H9 (cell line): ENCODE measurements at regions not wholly inside any gene's neighbourhood (a gene's known extent, or its start where the extent isn't known, plus 50 kb on each side); places are given as distances from the start of the nearest gene placed in this dataset.

Experiments used
- DNase-seq: peaks from one replicate; pipeline ENCODE4 v3.0.0-alpha.2; 2017
- H2AFZ ChIP-seq: one replicate; pipeline ENCODE4 v1.6.1; 2013; ENCODE audit warnings: mild to moderate bottlenecking, low read length, control low read depth, moderate library complexity
- H2AK5ac ChIP-seq: 2 replicates; pipeline ENCODE4 v1.6.1; 2013; ENCODE audit warnings: low read length, control low read depth, mixed read lengths; ENCODE audit not compliant: insufficient read length
- H2BK120ac ChIP-seq: one replicate; pipeline ENCODE4 v1.6.1; 2013; ENCODE audit warnings: low read depth, mild to moderate bottlenecking, low read length, control low read depth, inconsistent platforms; ENCODE audit not compliant: poor library complexity, severe bottlenecking
- H2BK12ac ChIP-seq: 2 replicates; pipeline ENCODE4 v1.6.1; 2013; ENCODE audit warnings: low read length, control low read depth, mixed read lengths, low read depth; ENCODE audit not compliant: insufficient read length
- H2BK15ac ChIP-seq: 2 replicates; pipeline ENCODE4 v1.6.1; 2013; ENCODE audit warnings: low read depth, low read length, control low read depth
- H2BK20ac ChIP-seq: one replicate; pipeline ENCODE4 v1.6.1; 2013; ENCODE audit warnings: low read depth, mild to moderate bottlenecking, low read length, control low read depth, inconsistent platforms; ENCODE audit not compliant: poor library complexity, severe bottlenecking
- H2BK5ac ChIP-seq: 2 replicates; pipeline ENCODE4 v1.6.1; 2013; ENCODE audit warnings: low read length, control low read depth, mixed read lengths; ENCODE audit not compliant: insufficient read length
- H3K14ac ChIP-seq: 2 replicates; pipeline ENCODE4 v1.6.1; 2013; ENCODE audit warnings: low read length, control low read depth; ENCODE audit not compliant: insufficient read depth
- H3K18ac ChIP-seq: 2 replicates; pipeline ENCODE4 v1.6.1; 2013; ENCODE audit warnings: low read depth, mild to moderate bottlenecking, mixed read lengths, low read length, control low read depth; ENCODE audit not compliant: insufficient read length
- H3K23ac ChIP-seq: 2 replicates; pipeline ENCODE4 v1.6.1; 2013; ENCODE audit warnings: low read length, control low read depth, mixed read lengths, low read depth; ENCODE audit not compliant: insufficient read length
- H3K23me2 ChIP-seq: 2 replicates; pipeline ENCODE4 v1.6.1; 2013; ENCODE audit warnings: low read depth, mild to moderate bottlenecking, mixed read lengths, low read length, control low read depth; ENCODE audit not compliant: insufficient read length, poor library complexity, severe bottlenecking
- H3K27ac ChIP-seq: 2 replicates; pipeline ENCODE4 v1.5.1; 2013; ENCODE audit warnings: low read length, control low read depth, mixed read lengths, low read depth; ENCODE audit not compliant: insufficient read length
- H3K27me3 ChIP-seq: 2 replicates; pipeline ENCODE4 v1.6.1; 2013; ENCODE audit warnings: low read length, control low read depth, inconsistent platforms; ENCODE audit not compliant: insufficient read depth
- H3K4ac ChIP-seq: 2 replicates; pipeline ENCODE4 v1.6.1; 2013; ENCODE audit warnings: low read depth, mild to moderate bottlenecking, control low read depth, inconsistent platforms, low read length, moderate library complexity
- H3K4me1 ChIP-seq: 2 replicates; pipeline ENCODE4 v1.6.1; 2013; ENCODE audit warnings: low read length, control low read depth, inconsistent platforms; ENCODE audit not compliant: insufficient read depth
- H3K4me2 ChIP-seq: 2 replicates; pipeline ENCODE4 v1.6.1; 2013; ENCODE audit warnings: low read length, control low read depth, mixed read lengths; ENCODE audit not compliant: insufficient read length, insufficient read depth
- H3K56ac ChIP-seq: 2 replicates; pipeline ENCODE4 v1.6.1; 2013; ENCODE audit warnings: low read depth, mild to moderate bottlenecking, mixed read lengths, low read length, control low read depth; ENCODE audit not compliant: insufficient read length
- H3K79me1 ChIP-seq: 2 replicates; pipeline ENCODE4 v1.6.1; 2013; ENCODE audit warnings: low read depth, mild to moderate bottlenecking, moderate library complexity, low read length, control low read depth, inconsistent platforms; ENCODE audit not compliant: insufficient read depth, poor library complexity, severe bottlenecking
- H3K79me2 ChIP-seq: 2 replicates; pipeline ENCODE4 v1.6.1; 2013; ENCODE audit warnings: low read length, control low read depth, inconsistent platforms; ENCODE audit not compliant: insufficient read depth
- H3K9ac ChIP-seq: 2 replicates; pipeline ENCODE4 v1.6.1; 2013; ENCODE audit warnings: low read length, control low read depth, mixed read lengths; ENCODE audit not compliant: insufficient read length; ENCODE audit errors: extremely low read depth
- H3K9me3 ChIP-seq: one replicate; pipeline ENCODE4 v1.6.1; 2013; ENCODE audit warnings: low read depth, low read length, inconsistent platforms; ENCODE audit not compliant: control insufficient read depth
- H3T11ph ChIP-seq: one replicate; pipeline ENCODE4 v1.6.1; 2013; ENCODE audit warnings: mild to moderate bottlenecking, low read length, control low read depth, inconsistent platforms
- H4K20me1 ChIP-seq: one replicate; pipeline ENCODE4 v1.6.1; 2013; ENCODE audit not compliant: control insufficient read depth, insufficient read length, insufficient read depth
- H4K5ac ChIP-seq: 2 replicates; pipeline ENCODE4 v1.6.1; 2013; ENCODE audit warnings: low read depth, mild to moderate bottlenecking, mixed read lengths, low read length, control low read depth; ENCODE audit not compliant: insufficient read length
- H4K8ac ChIP-seq: replicated peaks from 2 replicates; pipeline ENCODE4 v1.6.1; 2013; ENCODE audit warnings: low read length, control low read depth, mixed read lengths, low read depth; ENCODE audit not compliant: insufficient read length
- H4K91ac ChIP-seq: 2 replicates; pipeline ENCODE4 v1.6.1; 2013; ENCODE audit warnings: low read depth, mild to moderate bottlenecking, moderate library complexity, mixed read lengths, low read length, control low read depth; ENCODE audit not compliant: insufficient read length
- H3K27ac Mint-ChIP-seq, 3 experiments: 2 replicates in 2 of 3; 3 replicates in 1 of 3; pipeline ENCODE4 v1.8.0; 2020 to 2021; ENCODE audit warnings: mixed read lengths in 3 of 3, mild to moderate bottlenecking in 1 of 3, moderate library complexity in 1 of 3
- H3K27me3 Mint-ChIP-seq: 2 replicates; pipeline ENCODE4 v1.8.0; 2021; ENCODE audit warnings: low read depth, mild to moderate bottlenecking, moderate library complexity, mixed read lengths
- H3K36me3 Mint-ChIP-seq, 3 experiments: 2 replicates in 2 of 3; 3 replicates in 1 of 3; pipeline ENCODE4 v1.8.0; 2020 to 2021; ENCODE audit warnings: low read depth in 3 of 3, mixed read lengths in 3 of 3; ENCODE audit not compliant: insufficient read depth in 1 of 3
- H3K4me1 Mint-ChIP-seq, 2 experiments: 2 replicates each; pipeline ENCODE4 v1.8.0; 2020; ENCODE audit warnings: mixed read lengths in 2 of 2
- H3K4me3 Mint-ChIP-seq, 2 experiments: 2 replicates in 1 of 2; 3 replicates in 1 of 2; pipeline ENCODE4 v1.8.0; 2020 to 2021; ENCODE audit warnings: mild to moderate bottlenecking in 2 of 2, mixed read lengths in 2 of 2, moderate library complexity in 1 of 2
- H3K9me3 Mint-ChIP-seq, 2 experiments: 2 replicates in 1 of 2; 3 replicates in 1 of 2; pipeline ENCODE4 v1.8.0; 2020; ENCODE audit warnings: mild to moderate bottlenecking in 2 of 2, mixed read lengths in 2 of 2, moderate library complexity in 1 of 2
- whole genome bisulfite sequencing: extraction: QIAGEN DNeasy Blood & Tissue Kit; methylation state at CpG from one replicate; pipeline ENCODE4 v1.1.7; 2013; ENCODE audit warnings: missing lambda C conversion rate, low lambda C conversion rate, mixed read lengths; ENCODE audit not compliant: insufficient read length; ENCODE audit errors: extremely low coverage; 5-methylcytosine and 5-hydroxymethylcytosine counted together
- TF ChIP-seq, protein P1 (sequence below): fragments of 200-600 bp; sonication (generic); conservative IDR thresholded peaks from 3 replicates; pipeline ENCODE4 v1.8.0; 2021; ENCODE audit warnings: antibody characterized with exemption, mild to moderate bottlenecking

DNA sequence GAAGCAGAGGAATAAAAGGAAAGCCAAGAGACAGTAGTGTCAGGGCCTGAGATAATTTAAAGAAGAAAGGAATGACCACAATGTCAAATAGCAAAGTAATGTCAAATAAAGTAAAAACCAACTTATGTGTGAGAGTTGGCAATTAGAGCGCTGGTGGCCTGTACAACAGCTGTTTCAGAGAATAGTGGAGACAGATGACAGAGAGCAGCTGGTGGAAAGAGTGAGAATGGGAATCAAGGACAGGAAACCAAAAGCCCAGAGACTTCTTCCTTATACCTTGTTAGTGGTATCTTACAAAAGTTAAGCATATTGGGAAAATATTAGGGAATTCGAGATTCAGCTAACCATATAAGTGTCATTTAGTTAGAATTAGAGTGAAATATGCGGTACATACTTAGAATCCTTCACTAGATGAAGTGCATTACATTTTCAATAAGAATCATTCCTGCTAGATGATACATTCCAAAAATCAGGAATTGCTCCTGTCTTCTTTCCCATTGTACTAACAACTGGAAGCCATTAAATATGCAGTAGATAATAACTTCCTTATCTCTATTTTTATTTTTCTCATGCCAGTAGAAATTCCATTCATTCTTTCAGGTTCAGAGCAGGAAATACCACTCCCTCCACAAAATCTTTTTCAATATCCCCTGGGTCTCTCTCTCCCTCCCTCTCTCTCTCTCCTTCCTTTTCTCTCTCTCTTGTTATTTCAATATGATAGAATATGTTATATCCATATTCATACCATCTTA, 525.4 kb downstream of the CENPC start:
- H3K79me2 ChIP-seq: no peaks in the 10 kb centered on the region
- H3K9me3 Mint-ChIP-seq: peaks cover 4 to 14% of the 10 kb centered on the region in 2 experiments; a peak in 4 of 5 replicates
- H2BK120ac ChIP-seq: no peak overlapping the region
- no peak for DNase-seq
- no peaks in the 10 kb centered on the region for H3K23me2 ChIP-seq
- H3K4me3 Mint-ChIP-seq: no peak overlapping the region
- H2BK20ac ChIP-seq: no peak overlapping the region
- H2AFZ ChIP-seq: no peak overlapping the region
- H3K36me3 Mint-ChIP-seq: peaks cover 3 to 12% (median 3%) of the 10 kb centered on the region in 3 experiments; a peak in 6 of 7 replicates
- no peak overlapping the region for H4K91ac ChIP-seq
- no peak overlapping the region for H3K56ac ChIP-seq
- H2BK12ac ChIP-seq: no peak overlapping the region
- no peak overlapping the region for H2AK5ac ChIP-seq
- no peak overlapping the region for H3T11ph ChIP-seq
- H4K5ac ChIP-seq: no peak overlapping the region
- TF ChIP-seq, protein P1, sequence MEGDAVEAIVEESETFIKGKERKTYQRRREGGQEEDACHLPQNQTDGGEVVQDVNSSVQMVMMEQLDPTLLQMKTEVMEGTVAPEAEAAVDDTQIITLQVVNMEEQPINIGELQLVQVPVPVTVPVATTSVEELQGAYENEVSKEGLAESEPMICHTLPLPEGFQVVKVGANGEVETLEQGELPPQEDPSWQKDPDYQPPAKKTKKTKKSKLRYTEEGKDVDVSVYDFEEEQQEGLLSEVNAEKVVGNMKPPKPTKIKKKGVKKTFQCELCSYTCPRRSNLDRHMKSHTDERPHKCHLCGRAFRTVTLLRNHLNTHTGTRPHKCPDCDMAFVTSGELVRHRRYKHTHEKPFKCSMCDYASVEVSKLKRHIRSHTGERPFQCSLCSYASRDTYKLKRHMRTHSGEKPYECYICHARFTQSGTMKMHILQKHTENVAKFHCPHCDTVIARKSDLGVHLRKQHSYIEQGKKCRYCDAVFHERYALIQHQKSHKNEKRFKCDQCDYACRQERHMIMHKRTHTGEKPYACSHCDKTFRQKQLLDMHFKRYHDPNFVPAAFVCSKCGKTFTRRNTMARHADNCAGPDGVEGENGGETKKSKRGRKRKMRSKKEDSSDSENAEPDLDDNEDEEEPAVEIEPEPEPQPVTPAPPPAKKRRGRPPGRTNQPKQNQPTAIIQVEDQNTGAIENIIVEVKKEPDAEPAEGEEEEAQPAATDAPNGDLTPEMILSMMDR: no peak
- no peak overlapping the region for H2BK15ac ChIP-seq
- H3K4ac ChIP-seq: no peak overlapping the region
- H3K4me1 ChIP-seq: peaks cover 4% of the 10 kb centered on the region; the same call in 1 of the 2 replicates
- no peak overlapping the region for H3K18ac ChIP-seq
- no peaks in the 10 kb centered on the region for H3K9me3 ChIP-seq
- peaks cover 4% of the 10 kb centered on the region in 2 experiments; a peak in 2 of 4 replicates for H3K4me1 Mint-ChIP-seq
- no peak overlapping the region for H3K4me2 ChIP-seq
- no peaks in the 10 kb centered on the region for H3K79me1 ChIP-seq
- H3K27ac ChIP-seq: no peak overlapping the region
- no peak overlapping the region for H3K14ac ChIP-seq
- no CpG with 5 or more reads among the region's 3 CpGs for WGBS
- H2BK5ac ChIP-seq: no peak overlapping the region
- H4K20me1 ChIP-seq: no peaks in the 10 kb centered on the region
- no peaks in the 10 kb centered on the region for H3K27me3 ChIP-seq
- H3K23ac ChIP-seq: no peak overlapping the region
- H3K27ac Mint-ChIP-seq: no peak overlapping the region; a peak in 1 of 7 replicates
- no peak overlapping the region for H4K8ac ChIP-seq
- H3K9ac ChIP-seq: no peak overlapping the region
- H3K27me3 Mint-ChIP-seq: no peaks in the 10 kb centered on the region
